ENCODE measurements at regions not wholly inside any gene's neighbourhood (a gene's known extent, or its start where the extent isn't known, plus 50 kb on each side); places are given as distances from the start of the nearest gene placed in this dataset.

GRCh38 chr2:136373841-136374240, 255.9 kb upstream of the CXCR4 start:
- no peak for DNase-seq (ENCODE audit: low read depth)

DNA sequence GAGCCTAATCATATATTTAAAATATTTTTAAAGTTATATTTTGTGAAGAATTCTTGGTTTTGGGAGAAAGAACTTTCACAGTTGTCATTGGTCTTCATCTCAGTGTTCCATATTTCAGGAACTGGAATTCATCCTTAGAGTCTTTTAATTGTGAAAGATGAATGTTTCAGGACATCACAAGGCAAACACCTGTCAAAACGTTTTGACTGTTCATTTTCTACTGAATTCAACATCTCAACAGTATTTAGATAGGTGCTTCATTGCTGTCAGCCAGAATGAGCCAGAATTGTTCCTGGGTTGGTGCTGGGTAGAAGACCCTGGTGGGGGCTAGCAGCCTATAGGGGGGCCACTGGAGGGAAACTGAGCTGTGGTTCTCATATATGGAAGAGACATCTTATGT, 255.1 kb upstream of the CXCR4 start:
- no peak for DNase-seq (ENCODE audit: low read depth)

DNA sequence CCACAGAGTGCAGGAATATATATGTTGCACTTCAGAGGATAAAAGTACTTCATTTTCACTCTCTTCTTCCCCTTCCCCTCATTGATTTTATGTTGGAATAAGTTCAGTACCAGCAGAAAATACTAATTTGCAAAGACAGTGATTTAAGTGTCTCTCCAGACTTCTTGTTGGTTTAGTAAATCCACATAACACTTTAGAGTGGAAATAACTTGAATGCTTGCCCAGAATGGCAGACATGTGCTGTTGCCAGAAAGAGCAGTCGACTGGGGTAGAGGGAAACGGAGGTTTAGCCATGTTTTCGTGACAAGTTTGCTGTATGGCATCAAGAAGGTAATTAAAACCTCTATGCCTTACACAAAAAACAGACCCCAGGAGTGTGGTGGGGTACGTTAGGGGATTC, 246.0 kb upstream of the CXCR4 start:
- no peak for DNase-seq (ENCODE audit: low read depth)

GRCh38 chr2:136363470-136363869, 245.5 kb upstream of the CXCR4 start:
- DNase-seq (ENCODE audit: low read depth), result no peak

DNA sequence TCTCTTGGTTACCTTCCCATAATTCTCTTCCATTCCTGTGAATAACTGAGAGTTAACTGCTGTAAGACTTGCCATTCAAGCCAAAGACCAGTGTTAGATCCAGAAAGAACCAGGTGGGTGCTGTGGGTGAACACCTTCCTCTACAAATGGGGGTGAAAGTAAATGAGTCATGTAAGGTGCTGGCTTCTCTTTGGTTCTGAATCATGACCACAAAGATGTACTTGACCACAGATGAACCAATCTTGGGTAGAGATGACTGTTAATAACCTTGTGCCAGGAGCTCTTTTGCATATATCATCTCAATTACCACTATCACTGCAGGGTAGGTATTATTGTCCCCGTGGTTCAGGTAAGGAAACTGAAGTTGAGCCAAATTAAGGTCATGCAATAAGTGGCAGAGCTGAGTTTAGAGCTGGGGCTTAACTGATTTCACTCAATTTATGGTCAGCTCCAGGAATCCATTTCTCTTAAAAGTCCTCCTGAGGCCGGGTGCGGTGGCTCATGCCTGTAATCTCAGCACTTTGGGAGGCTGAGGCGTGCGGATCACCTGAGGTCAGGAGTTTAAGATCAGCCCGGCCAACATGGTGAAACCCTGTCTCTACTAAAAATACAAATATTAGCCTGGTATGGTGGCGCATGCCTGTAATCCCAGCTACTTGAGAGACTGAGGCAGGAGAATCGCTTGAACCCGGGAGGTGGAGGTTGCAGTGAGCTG, 244.9 kb upstream of the CXCR4 start:
- DNase-seq (ENCODE audit: low read depth), result no peak

DNA sequence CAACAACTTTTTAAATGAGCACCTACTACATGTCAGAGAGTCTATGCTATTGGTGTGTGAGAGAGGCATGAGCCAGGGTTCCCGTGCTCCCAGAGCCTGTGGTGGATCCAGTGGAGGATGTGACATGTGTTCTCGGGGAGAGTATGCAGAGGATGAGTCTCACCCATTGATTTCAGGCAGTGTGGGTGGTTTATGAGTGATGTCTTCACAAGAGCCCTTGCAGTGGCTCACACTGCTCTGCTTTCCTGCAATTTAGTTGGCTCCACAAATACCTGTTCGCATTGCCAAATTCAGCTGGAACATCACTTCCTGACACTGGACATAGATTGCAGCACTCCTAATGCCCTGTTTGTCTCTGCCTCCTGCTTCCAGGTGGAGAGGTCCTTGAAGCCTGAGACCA, 243.6 kb upstream of the CXCR4 start:
- no peak for DNase-seq (ENCODE audit: low read depth)

DNA sequence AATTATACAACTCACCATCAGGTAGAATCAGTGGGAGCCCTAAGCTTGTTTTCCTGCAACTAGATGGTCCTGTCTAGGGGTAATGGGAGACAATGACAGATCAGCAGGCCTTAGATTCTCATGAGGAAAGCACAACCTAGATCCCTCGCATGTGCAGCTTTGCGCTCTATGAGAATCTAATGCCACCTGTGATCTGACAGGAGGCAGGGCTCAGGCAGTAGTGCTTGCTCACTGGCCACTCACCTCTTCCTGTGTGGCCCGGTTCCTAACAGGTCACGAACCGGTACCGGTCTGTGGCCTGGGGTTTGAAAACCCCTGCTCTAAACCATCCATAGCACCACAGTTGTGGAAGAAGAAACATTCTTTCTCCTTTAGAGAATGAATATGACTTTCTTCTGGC, 242.8 kb upstream of the CXCR4 start:
- DNase-seq (ENCODE audit: low read depth), result no peak

DNA sequence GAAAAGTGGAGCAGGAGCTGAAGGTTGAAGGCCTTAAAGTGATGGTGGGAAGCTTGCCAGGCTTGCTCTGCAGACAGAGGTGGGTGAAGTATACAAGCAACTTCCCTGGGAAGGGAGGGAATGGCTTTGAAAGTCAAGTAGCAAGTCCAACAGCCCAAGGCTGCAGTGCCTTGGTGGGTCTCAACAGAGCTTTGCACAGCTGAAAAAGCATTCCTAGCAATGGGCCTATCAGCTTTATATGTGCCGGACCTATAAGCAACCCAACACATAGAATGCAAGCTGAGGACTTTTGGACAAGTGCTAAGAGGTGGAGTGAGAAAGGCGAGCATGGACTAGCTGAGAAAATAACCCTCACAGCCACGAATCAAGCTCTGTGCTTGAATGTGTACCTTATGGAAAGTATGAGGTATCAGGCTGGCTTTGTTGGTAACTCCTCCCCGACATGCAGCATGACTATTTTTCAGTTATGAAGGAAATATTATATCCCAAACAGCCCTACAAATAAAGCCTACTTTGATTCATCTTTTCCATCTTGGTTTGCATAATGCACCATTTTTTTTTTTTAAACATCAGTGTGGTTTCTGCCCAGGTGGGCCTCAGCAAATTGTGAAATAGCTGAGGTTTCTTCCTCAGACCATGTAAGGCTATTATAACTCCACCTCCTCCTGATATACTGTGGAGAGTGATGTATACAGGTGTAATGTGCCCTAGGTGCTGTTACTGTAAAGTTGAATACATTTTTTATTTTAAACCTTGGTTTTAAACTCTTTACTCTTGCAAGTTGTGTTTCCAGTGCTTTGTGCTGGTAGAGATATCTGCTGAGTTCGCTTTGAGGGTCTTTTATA, 241.4 kb upstream of the CXCR4 start:
- DNase-seq (ENCODE audit: low read depth), result no peak

GRCh38 chr2:136358576-136358975, 240.6 kb upstream of the CXCR4 start:
- DNase-seq (ENCODE audit: low read depth), result no peak

DNA sequence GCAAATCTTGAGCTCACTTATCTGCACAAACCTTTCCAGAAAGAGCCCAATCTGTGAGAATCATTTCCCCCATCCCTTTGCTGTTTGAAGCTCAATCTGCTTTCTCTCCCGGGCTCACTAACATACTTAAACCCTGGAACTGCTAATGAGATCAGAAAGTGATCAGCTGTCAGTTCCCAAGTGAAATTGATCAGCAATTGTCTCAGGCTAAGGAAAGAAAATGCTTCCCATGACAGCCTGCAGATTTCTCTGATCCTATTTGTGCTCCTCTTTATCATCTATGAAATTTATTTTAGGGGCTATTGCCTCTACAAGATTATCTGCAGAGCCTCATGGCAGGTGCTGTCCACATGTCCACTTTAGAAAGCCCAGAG, 239.0 kb upstream of the CXCR4 start:
- DNase-seq (ENCODE audit: low read depth), result no peak

DNA sequence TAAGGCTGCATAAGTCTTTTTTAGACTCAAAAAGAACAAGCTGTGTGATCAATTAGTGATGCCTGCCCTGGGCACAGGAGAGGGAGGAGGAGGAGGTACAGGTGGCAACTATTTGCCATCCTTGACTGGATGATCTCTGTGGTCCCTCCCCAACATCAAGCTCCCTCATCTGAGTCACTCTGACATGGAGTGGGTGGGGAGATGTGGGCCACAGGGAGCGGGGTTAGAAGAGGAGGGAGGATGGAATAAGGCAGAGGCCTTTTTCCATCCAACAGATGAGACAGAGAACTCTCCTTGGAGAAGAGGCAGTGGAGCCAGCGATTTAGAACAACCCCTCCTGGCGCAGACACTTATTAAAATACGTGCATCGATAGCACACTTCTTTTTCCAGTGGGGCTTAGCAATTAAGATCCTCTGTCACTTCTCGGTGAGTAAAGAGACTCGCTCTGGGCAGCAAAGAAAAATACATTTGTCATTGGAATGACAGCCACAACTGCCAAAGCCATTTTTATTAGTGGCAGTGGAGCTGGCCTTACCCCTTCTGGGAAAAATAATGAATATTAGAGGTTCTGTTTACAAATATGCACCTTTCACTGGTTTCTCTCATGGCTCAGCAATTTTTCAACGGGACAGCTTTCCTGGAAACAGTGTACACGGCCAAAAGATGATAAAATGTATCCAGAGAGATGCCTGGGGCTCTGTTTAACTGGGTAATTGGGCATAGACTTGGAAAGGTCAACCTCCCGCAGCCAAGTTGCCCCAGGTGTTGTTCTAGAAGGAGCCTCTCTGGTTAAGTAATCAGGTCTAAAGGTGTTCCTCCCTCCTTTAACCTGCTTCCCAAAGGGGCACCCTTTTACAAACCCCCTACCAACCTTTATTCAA, 238.4 kb upstream of the CXCR4 start:
- DNase-seq (ENCODE audit: low read depth), result no peak

- no peak for DNase-seq (ENCODE audit: low read depth)
These were observed 233.7 kb upstream of the CXCR4 start for GRCh38 chr2:136351684-136352083.

DNA sequence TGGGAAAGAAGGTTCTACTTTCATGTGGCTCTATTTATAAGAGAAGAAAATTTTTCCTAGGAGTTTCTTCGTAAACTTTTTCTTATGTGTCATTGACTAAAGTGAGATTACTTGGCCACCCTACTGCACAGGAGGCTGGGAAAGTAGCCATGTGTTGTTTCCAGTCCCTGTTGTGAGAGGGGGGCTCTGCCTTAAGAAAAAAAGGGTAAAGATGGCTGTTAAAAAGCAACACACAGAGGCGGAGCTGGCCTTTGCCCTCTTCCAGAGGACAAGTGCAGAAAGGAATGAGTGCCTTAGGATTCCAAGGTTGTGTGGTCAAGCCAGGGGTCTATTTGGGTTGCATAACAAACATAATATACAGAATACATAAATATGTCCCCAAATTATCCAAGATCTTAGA, 230.0 kb upstream of the CXCR4 start:
- DNase-seq (ENCODE audit: low read depth), result no peak

- no peak for DNase-seq (ENCODE audit: low read depth)
These were observed 226.4 kb upstream of the CXCR4 start for GRCh38 chr2:136344339-136344738.

GRCh38 chr2:136342138-136342537, 224.2 kb upstream of the CXCR4 start:
- DNase-seq (ENCODE audit: low read depth), result no peak

- DNase-seq (ENCODE audit: low read depth), result no peak
These were observed 217.0 kb upstream of the CXCR4 start for GRCh38 chr2:136334967-136335366.

DNA sequence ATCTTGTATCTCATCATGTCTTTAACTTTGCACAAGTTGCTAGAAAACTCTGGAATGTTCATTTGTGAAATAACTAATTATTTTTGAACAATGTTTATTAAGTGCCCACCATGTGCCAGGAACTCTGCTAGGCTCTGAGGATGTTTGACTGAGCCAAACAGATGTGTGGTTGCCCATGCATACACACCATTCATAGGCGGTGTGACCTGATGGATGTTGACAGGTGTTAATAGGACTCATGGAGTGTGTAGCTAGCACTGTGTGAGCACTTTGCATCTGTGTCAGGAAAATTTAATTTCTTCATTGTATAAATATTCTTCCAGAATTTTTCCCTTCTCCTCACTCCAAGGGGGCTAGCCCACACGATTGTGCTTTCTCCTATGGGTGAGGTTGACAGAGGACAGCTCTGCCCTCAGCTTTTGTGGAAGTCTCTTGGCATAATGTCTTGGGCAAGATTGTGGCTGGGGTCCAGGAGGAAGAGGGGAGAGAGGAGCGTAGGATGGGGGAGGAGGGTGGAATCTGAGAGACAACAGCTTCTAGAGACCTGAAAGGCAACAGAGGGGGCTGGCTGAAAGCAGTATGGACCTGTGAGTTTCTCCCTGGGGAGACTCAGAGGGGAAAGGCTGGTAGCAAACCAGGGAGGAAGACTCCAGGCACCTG, 214.6 kb upstream of the CXCR4 start:
- no peak for DNase-seq (ENCODE audit: low read depth)

GRCh38 chr2:136331226-136331625, 213.3 kb upstream of the CXCR4 start:
- DNase-seq (ENCODE audit: low read depth), result no peak

GRCh38 chr2:136328207-136328795, 210.4 kb upstream of the CXCR4 start:
- DNase-seq (ENCODE audit: low read depth), result no peak

GRCh38 chr2:136327162-136327852, 209.4 kb upstream of the CXCR4 start:
- peak; percentile 43 for DNase-seq (ENCODE audit: low read depth)

DNA sequence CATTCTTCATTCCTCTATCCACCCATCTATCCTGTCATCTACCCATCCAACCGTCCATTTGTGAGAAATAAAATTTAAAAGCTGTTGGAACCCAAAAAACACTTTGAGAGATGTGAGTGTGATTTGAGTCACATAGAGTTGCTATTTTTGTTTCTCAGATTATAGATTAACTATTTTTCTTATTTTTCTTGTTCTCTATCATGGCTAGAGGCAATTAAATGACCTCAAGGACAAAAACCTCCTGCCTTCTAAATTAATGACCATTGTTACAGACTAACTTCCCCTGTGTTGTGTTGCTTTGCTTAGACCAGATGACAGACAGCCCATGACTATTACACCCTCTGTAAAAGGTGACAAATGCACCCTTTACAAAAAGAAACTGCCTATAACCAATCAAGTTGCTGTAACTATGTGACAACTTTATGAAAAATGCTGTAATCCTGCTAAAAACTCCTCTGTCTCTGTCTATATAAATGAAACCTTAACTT, 207.9 kb upstream of the CXCR4 start:
- DNase-seq (ENCODE audit: low read depth), result no peak
